Common myeloid progenitor, CD34-positive (primary cell): ENCODE measurements at regions not wholly inside any gene's neighbourhood (a gene's known extent, or its start where the extent isn't known, plus 50 kb on each side); places are given as distances from the start of the nearest gene placed in this dataset.

Experiments used
- CTCF ChIA-PET: fragments of 350-600 bp; sonication (Branson Sonifier 250); formaldehyde crosslinking; loops from one replicate; lab custom pipeline; 2021; ENCODE audit warnings: antibody characterized with exemption; lab: Charles Lee
- POLR2A ChIA-PET: fragments of 350-600 bp; sonication (Branson Sonifier 250); formaldehyde crosslinking; loops from one replicate; lab custom pipeline; 2021; ENCODE audit warnings: antibody characterized with exemption; lab: Charles Lee
- DNase-seq, 3 donors: peaks; one replicate each; pipeline versions ENCODE4 v3.0.0 to v3.0.0-alpha.2; 2013
- H3K27ac ChIP-seq, 2 experiments: 1 replicate in 1 of 2; 2 replicates in 1 of 2; pipeline ENCODE4 v1.7.0; 2013; ENCODE audit warnings: inconsistent platforms in 2 of 2, low read length in 2 of 2, mild to moderate bottlenecking in 2 of 2, low read depth in 1 of 2, moderate library complexity in 1 of 2; ENCODE audit not compliant: severe bottlenecking in 2 of 2, insufficient read depth in 1 of 2, poor library complexity in 1 of 2
- H3K27me3 ChIP-seq, 5 experiments: replicated peaks in 2 of 5; 1 replicate in 3 of 5; 2 replicates in 2 of 5; pipeline versions ENCODE4 v1.6.1 to v1.7.0; 2013; ENCODE audit warnings: low read length in 4 of 5, mild to moderate bottlenecking in 2 of 5, moderate library complexity in 2 of 5, inconsistent platforms in 1 of 5; ENCODE audit not compliant: insufficient read depth in 5 of 5, control insufficient read depth in 4 of 5
- H3K36me3 ChIP-seq, 4 experiments: 1 replicate in 2 of 4; 2 replicates in 2 of 4; pipeline versions ENCODE4 v1.6.1 to v1.7.0; 2013; ENCODE audit warnings: low read length in 3 of 4, control low read depth in 1 of 4, mild to moderate bottlenecking in 1 of 4; ENCODE audit not compliant: control insufficient read depth in 4 of 4, insufficient read depth in 4 of 4
- H3K4me1 ChIP-seq, 4 experiments: 1 replicate in 3 of 4; 2 replicates in 1 of 4; pipeline versions ENCODE4 v1.6.1 to v1.7.1; 2013; ENCODE audit warnings: low read length in 3 of 4, mild to moderate bottlenecking in 3 of 4, control low read depth in 1 of 4, inconsistent platforms in 1 of 4, moderate library complexity in 1 of 4; ENCODE audit not compliant: control insufficient read depth in 4 of 4, insufficient read depth in 4 of 4; ENCODE audit errors: control extremely low read depth in 1 of 4
- H3K4me3 ChIP-seq, 7 experiments: 1 replicate in 4 of 7; 2 replicates in 3 of 7; pipeline versions ENCODE4 v1.5.1 to v1.7.0; 2013; ENCODE audit warnings: mild to moderate bottlenecking in 7 of 7, low read length in 6 of 7, moderate library complexity in 6 of 7, inconsistent platforms in 2 of 7, low read depth in 2 of 7, control low read depth in 1 of 7; ENCODE audit not compliant: insufficient read depth in 4 of 7, control insufficient read depth in 1 of 7; ENCODE audit errors: extremely low read depth in 1 of 7
- H3K9me3 ChIP-seq, 5 experiments: 1 replicate in 4 of 5; 2 replicates in 1 of 5; pipeline versions ENCODE4 v1.6.1 to v1.7.1; 2013; ENCODE audit warnings: low read length in 4 of 5, mild to moderate bottlenecking in 2 of 5, inconsistent platforms in 1 of 5, low read depth in 1 of 5, moderate library complexity in 1 of 5; ENCODE audit not compliant: control insufficient read depth in 4 of 5, insufficient read depth in 2 of 5; ENCODE audit errors: control extremely low read depth in 1 of 5
- WGBS: methylation state at CpG from one replicate; pipeline ENCODE4 v1.1.5; 2013; ENCODE audit not compliant: insufficient coverage; 5-methylcytosine and 5-hydroxymethylcytosine counted together

DNA sequence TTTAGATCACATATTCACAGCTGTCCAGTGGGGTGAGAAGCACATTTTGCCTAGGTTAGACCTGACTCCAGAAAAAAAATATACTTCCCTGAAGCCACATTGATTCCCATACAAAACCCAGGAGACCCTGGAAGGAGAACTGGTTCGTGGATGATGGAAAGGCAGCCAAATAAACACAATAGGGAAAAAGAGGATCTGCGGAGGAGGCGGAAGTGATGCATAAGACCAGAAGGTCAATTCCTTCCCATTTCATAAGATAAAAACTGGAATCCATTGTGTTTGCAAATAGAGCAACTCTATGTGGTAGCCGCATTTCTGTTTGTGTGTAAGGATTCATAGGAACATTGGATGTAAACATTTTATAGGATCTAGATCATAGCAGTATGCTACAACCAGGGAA lies 781.9 kb upstream of the GRM7 start:
- DNase-seq = no peak
- H3K27me3 ChIP-seq = no peaks in the 10 kb centered on the region
- H3K4me1 ChIP-seq = no peaks in the 10 kb centered on the region
- no peak overlapping the region for H3K4me3 ChIP-seq
- H3K9me3 ChIP-seq = no peaks in the 10 kb centered on the region
- ChIA-PET CTCF (no interaction called here), POLR2A (interaction anchor here (0.6 kb wide), 1 partner anchor 120 kb away, joined by 3 read pairs; no protein-coding TSS in a partner anchor)
- H3K36me3 ChIP-seq = no peaks in the 10 kb centered on the region
- WGBS = 100% methylated on average over 3 of the region's 4 CpGs
- H3K27ac ChIP-seq = no peak overlapping the region

DNA sequence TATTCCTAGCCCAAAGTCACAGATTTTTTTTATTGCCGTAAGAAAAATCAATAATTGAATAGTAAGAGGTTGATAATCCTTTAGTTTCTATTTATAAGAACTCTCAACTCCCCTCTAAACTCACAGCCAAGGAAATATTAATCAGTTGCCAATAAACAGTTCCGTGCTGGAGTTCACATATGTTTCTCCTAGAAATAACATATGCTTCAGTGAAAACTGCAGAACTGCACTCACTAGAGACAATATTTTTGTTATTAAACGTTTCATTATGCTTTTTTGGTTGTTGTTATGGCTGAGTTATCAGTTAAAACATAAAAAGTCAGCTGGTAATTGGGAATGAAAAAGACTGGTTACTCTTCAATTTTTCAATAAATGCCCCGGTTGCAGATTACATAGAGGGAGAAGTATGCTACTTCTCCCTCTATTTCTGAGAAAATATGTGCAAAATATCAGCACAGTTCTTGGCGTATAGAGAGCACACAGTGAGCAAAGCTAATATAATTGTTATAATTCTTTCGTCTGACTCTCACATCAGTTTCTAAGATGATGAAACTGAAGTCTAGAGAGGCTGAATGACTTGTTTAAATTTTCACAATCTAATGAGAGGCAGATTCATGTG lies 781.2 kb upstream of the GRM7 start:
- ChIA-PET POLR2A (no interaction called here), CTCF (no interaction called here)
- Histone ChIP-seq H3K27ac (no peak overlapping the region), H3K4me1 (no peaks in the 10 kb centered on the region), H3K9me3 (no peaks in the 10 kb centered on the region), H3K4me3 (no peak overlapping the region), H3K36me3 (no peaks in the 10 kb centered on the region), H3K27me3 (no peaks in the 10 kb centered on the region)
- DNase-seq = no peak
- 100% methylated on average over 2 of the region's 6 CpGs for WGBS

DNA sequence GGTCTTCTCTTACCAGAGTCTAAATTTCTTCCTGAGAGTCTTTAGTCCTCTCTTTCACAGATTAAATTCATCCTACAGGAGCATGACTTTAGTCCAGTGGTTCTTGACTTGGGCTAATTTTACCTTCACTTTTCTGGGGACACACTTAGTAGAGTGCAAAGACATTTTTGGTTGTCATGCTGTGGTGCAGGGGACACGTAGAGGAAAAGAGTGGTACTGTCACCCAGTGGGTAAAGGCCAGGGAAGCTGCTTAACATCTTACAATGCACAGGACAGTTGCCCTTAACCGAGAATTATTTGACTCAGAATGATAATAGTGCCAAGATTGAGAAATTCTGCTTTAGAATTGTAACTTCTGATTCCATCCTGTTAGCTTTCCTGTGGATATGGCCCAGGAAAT lies 772.5 kb upstream of the GRM7 start:
- POLR2A ChIA-PET = no interaction called here
- CTCF ChIA-PET = no interaction called here
- 57% methylated on average over 2 of the region's 2 CpGs for WGBS

DNA sequence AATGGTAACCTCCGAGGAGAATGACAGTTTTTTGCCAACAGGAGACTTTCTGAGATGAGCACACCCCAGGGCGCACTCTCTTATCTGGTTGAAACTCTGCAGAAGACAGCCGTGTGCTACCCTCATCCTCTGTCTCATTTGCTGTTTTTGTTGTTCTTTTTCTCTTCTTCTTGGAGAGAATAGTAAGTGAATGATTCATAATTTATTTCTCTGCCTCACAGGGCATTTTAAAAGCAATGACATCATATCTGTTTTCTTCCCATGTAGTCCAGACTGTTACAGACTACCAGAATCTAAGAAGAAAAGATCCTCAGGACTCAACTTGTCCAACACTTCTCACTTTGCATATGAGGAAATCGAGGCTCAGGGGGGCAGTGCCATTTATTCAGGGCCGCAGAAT lies 771.1 kb upstream of the GRM7 start:
- WGBS = 94% methylated on average over 4 of the region's 5 CpGs
- no peaks in the 10 kb centered on the region for H3K27me3 ChIP-seq
- POLR2A ChIA-PET = no interaction called here
- H3K4me1 ChIP-seq = peaks cover 0 to 6% (median 2%) of the 10 kb centered on the region in 4 experiments
- no peaks in the 10 kb centered on the region for H3K36me3 ChIP-seq
- H3K9me3 ChIP-seq = no peaks in the 10 kb centered on the region
- CTCF ChIA-PET = no interaction called here
- no peak overlapping the region for H3K27ac ChIP-seq
- no peak overlapping the region for H3K4me3 ChIP-seq
- DNase-seq = no peak

More for the DNA sequence above, 772.5 kb upstream of the GRM7 start:
- H3K9me3 ChIP-seq = no peaks in the 10 kb centered on the region
- no peak for DNase-seq
- H3K4me3 ChIP-seq = no peak overlapping the region
- no peaks in the 10 kb centered on the region for H3K36me3 ChIP-seq
- no peak overlapping the region for H3K27ac ChIP-seq
- no peaks in the 10 kb centered on the region for H3K27me3 ChIP-seq
- peaks cover 0 to 6% (median 2%) of the 10 kb centered on the region in 4 experiments for H3K4me1 ChIP-seq

DNA sequence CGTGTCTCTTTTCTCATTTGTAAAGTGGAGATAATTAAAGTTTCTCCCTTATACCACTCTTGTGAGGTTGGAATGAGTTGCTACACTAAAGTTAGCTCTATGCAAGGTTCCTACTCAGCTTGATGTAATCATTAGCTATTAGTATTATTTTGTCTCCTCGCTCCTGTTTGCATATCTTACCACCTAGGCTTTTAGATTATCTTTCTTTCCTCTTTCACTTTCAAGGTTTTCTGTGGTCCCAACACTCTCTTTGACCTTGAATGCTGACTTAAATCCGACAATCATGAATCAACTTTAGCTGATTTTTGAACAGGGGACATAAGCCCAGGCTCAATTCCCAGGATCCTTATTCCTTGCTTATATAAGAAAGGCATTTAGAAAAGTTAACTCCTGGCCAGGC lies 769.7 kb upstream of the GRM7 start:
- CTCF ChIA-PET = no interaction called here
- peaks cover 0 to 6% (median 2%) of the 10 kb centered on the region in 4 experiments for H3K4me1 ChIP-seq
- no peaks in the 10 kb centered on the region for H3K9me3 ChIP-seq
- no peaks in the 10 kb centered on the region for H3K36me3 ChIP-seq
- no peak for DNase-seq
- 100% methylated on average over 1 of the region's 3 CpGs for WGBS
- POLR2A ChIA-PET = no interaction called here
- H3K27ac ChIP-seq = no peak overlapping the region
- H3K27me3 ChIP-seq = no peaks in the 10 kb centered on the region
- H3K4me3 ChIP-seq = no peak overlapping the region

DNA sequence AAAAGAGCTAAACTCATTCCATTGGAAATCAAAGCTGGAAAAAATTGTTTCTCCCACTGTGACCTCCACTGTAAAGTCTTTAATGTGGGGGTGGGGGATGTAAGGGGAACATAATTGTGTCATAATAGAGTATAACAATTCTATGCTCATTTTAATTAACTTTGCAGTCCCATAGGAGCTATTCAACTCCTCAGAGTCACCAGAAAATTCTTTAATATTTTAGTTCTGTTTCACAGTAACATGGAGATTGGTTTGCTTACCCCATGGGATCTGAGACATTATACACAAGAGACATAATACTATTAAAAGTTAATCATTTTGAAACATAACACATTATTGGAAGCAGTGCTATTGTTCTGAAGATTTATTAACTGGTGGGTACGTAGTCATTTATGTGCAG lies 765.9 kb upstream of the GRM7 start:
- ChIA-PET POLR2A (no interaction called here), CTCF (no interaction called here)
- Histone ChIP-seq H3K27me3 (no peaks in the 10 kb centered on the region), H3K4me3 (no peak overlapping the region), H3K9me3 (peaks cover 0 to 3% (median 0%) of the 10 kb centered on the region in 5 experiments), H3K4me1 (no peaks in the 10 kb centered on the region), H3K36me3 (no peaks in the 10 kb centered on the region), H3K27ac (no peak overlapping the region)
- no CpG with 5 or more reads among the region's 1 CpG for WGBS
- no peak for DNase-seq

DNA sequence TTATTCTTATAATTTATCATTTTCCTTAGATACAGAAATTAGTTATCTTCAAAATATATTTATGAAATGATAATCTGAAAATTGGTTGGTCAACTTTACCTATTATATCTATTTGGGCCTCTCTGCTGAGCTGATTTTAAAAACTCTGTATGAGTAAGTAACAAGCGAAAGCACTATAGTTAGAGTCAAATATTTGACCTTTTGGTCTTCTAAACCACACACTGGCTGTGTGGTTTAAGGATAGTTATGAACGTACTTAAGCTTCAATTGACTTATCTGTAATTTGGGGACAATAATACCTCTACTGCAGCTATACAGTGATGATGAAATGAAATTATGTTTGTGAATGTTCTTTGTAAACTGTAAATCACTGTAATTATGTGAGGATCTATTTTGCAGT lies 763.9 kb upstream of the GRM7 start:
- no peak overlapping the region for H3K4me3 ChIP-seq
- peaks cover 0 to 3% (median 0%) of the 10 kb centered on the region in 5 experiments for H3K9me3 ChIP-seq
- POLR2A ChIA-PET = no interaction called here
- no CpG with 5 or more reads among the region's 2 CpGs for WGBS
- CTCF ChIA-PET = no interaction called here
- DNase-seq = no peak
- no peaks in the 10 kb centered on the region for H3K4me1 ChIP-seq
- no peaks in the 10 kb centered on the region for H3K27me3 ChIP-seq
- no peaks in the 10 kb centered on the region for H3K36me3 ChIP-seq
- H3K27ac ChIP-seq = no peak overlapping the region
